Left lung (tissue), 4 donors: ENCODE measurements at regions not wholly inside any gene's neighbourhood (a gene's known extent, or its start where the extent isn't known, plus 50 kb on each side); places are given as distances from the start of the nearest gene placed in this dataset.
A peak's percentile ranks its signal among the peaks of the same experiment; 100 is the strongest.

Experiments
- ATAC-seq: fragments of 200-7000 bp; cut with Tn5 transposase; one replicate; pipeline ENCODE4 v1.9.1; 2020; ENCODE audit warnings: moderate library complexity
- DNase-seq, 4 donors: peaks; one replicate each; pipeline ENCODE4 v3.0.0-alpha.2; 2013 to 2020
- H3K27ac ChIP-seq, 2 donors: fragments of 200-600 bp; sonication (generic) in 1 of 2; one replicate each; pipeline versions ENCODE4 v1.5.0 to v1.8.0; 2020 to 2021
- H3K27me3 ChIP-seq, 2 donors: fragments of 200-600 bp; sonication (generic) in 1 of 2; one replicate each; pipeline versions ENCODE4 v1.5.0 to v1.8.0; 2020 to 2021
- H3K36me3 ChIP-seq, 2 donors: fragments of 200-600 bp; sonication (generic) in 1 of 2; one replicate each; pipeline versions ENCODE4 v1.5.0 to v1.8.0; 2020 to 2021
- H3K4me1 ChIP-seq, 2 donors: fragments of 200-600 bp; one replicate each; pipeline ENCODE4 v1.8.0; 2021
- H3K4me3 ChIP-seq, 2 donors: fragments of 200-600 bp; sonication (generic) in 1 of 2; one replicate each; pipeline versions ENCODE4 v1.5.0 to v1.8.0; 2020 to 2021; ENCODE audit warnings: mild to moderate bottlenecking in 1 of 2
- H3K9me3 ChIP-seq, 2 donors: fragments of 200-600 bp; sonication (generic) in 1 of 2; one replicate each; pipeline versions ENCODE4 v1.5.0 to v1.8.0; 2020 to 2021
- intact Hi-C, 2 donors: fragments of 100-400 bp; cut with DNase I; formaldehyde crosslinking; loops; one replicate each; pipeline versions ENCODE4 v1.11.2 to v1.14.2; 2022
- TF ChIP-seq, protein P1 (sequence below), 2 donors: fragments of 200-600 bp; sonication (generic) in 1 of 2; IDR thresholded peaks; one replicate each; pipeline versions ENCODE4 v1.5.0 to v1.8.0; 2021; ENCODE audit warnings: antibody characterized with exemption in 2 of 2
- donor health status: DM: no; HTN: yes; CAD: no.
- donor health status: DM: no; HTN: no; CAD: no.

DNA sequence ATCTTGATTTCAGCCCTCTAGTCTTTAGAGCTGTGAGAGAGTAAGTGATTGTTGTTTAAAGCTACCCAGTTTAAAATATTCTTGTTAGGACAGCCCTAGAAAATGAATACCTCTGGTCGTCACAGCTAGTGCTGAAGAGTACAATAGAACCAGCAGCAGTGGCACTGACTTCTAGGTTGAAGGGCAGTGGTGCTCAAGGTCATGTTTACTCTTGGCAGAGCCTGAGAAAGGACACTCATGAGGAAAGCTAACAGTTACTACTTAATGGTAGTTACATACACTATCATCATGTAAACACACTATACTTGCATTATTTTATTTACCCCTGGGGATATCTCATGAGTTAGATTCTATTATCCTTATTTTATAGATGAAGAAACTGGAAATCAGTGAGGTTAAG lies 323.0 kb downstream of the SH2D4B start:
- Histone ChIP-seq H3K4me3 (no peak overlapping the region), H3K9me3 (peaks cover 0 to 3% of the 10 kb centered on the region in 2 donors), H3K27ac (no peak overlapping the region), H3K4me1 (no peaks in the 10 kb centered on the region), H3K27me3 (no peaks in the 10 kb centered on the region), H3K36me3 (no peaks in the 10 kb centered on the region)
- DNase-seq (no peak), ATAC-seq (no peak)
- intact Hi-C loops: no loop called here
- TF ChIP-seq, protein P1, sequence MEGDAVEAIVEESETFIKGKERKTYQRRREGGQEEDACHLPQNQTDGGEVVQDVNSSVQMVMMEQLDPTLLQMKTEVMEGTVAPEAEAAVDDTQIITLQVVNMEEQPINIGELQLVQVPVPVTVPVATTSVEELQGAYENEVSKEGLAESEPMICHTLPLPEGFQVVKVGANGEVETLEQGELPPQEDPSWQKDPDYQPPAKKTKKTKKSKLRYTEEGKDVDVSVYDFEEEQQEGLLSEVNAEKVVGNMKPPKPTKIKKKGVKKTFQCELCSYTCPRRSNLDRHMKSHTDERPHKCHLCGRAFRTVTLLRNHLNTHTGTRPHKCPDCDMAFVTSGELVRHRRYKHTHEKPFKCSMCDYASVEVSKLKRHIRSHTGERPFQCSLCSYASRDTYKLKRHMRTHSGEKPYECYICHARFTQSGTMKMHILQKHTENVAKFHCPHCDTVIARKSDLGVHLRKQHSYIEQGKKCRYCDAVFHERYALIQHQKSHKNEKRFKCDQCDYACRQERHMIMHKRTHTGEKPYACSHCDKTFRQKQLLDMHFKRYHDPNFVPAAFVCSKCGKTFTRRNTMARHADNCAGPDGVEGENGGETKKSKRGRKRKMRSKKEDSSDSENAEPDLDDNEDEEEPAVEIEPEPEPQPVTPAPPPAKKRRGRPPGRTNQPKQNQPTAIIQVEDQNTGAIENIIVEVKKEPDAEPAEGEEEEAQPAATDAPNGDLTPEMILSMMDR (IDR thresholded peaks at IDR 0.05): no peak

DNA sequence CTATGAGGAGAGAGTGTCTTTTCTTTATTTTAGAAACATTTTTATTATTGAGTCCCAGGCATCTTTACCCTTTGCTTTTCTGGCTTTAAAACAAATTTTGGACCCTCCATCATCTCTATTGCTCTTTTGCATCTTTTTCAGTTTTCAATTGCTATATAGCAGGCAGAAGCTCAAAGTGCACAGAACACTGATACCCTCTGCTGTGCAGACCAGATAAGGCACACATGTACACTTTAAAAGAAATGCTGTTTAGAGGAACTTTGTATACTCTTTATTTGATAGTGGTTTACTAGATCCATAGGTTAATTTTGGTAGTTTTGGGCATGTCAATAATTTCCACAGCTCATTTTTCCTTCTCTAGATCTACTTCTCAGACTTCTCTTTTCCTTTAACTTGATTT lies 324.2 kb downstream of the SH2D4B start:
- intact Hi-C loops: no loop called here
- Histone ChIP-seq H3K4me3 (no peak overlapping the region), H3K36me3 (no peaks in the 10 kb centered on the region), H3K27me3 (no peaks in the 10 kb centered on the region), H3K9me3 (peaks cover 0 to 5% of the 10 kb centered on the region in 2 donors), H3K4me1 (no peaks in the 10 kb centered on the region), H3K27ac (no peak overlapping the region)
- DNase-seq (peak in 1 of 4 donors; percentile 1), ATAC-seq (no peak)
- TF ChIP-seq, protein P1 (IDR thresholded peaks at IDR 0.05): no peak

DNA sequence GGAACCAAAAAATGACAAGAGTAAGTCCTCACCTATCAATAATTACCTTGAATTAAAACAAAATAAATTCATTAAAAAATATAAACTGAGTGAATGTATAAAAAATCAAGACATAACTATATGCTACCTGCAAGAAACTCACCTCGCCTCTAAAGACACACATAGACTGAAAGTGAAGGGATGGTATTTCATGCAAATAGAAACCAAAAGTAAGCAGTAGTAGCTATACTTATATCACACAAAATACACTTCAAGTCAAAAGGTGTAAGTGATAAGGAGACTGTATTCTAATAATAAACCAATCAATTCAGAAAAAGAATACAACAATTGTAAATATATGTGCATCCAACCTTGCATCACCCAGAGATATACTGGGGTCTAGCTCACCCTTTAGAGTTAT lies 332.6 kb downstream of the SH2D4B start:
- ATAC-seq (no peak), DNase-seq (no peak)
- H3K27ac ChIP-seq: no peak overlapping the region
- H3K36me3 ChIP-seq: no peaks in the 10 kb centered on the region
- intact Hi-C loops: no loop called here
- TF ChIP-seq, protein P1 (IDR thresholded peaks at IDR 0.05): no peak
- H3K4me1 ChIP-seq: no peaks in the 10 kb centered on the region
- H3K9me3 ChIP-seq: peaks cover 0 to 17% of the 10 kb centered on the region in 2 donors
- no peak overlapping the region for H3K4me3 ChIP-seq
- H3K27me3 ChIP-seq: no peaks in the 10 kb centered on the region

DNA sequence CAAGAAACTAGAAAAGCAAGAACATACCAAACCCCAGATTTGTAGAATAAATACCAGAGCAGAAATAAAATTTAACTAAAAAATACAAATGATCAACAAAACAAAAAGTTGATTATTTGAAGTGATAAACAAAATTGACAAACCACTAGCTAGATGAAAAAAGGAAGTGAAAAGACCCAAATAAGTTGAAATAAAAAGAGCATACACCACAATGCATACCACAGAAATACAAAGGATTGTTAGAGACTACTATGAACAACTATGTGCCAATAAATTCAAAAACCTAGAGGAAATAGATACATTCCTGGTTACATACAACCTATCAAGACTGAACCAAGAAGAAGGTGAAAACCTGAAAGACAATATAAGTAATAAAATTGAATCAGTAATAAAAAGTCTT lies 333.4 kb downstream of the SH2D4B start:
- no peak for DNase-seq
- H3K27me3 ChIP-seq: no peaks in the 10 kb centered on the region
- intact Hi-C loops: no loop called here
- no peak overlapping the region for H3K4me3 ChIP-seq
- TF ChIP-seq, protein P1 (IDR thresholded peaks at IDR 0.05): no peak
- H3K9me3 ChIP-seq: peaks cover 0 to 13% of the 10 kb centered on the region in 2 donors
- H3K27ac ChIP-seq: no peak overlapping the region
- H3K36me3 ChIP-seq: no peaks in the 10 kb centered on the region
- no peak for ATAC-seq
- H3K4me1 ChIP-seq: no peaks in the 10 kb centered on the region

DNA sequence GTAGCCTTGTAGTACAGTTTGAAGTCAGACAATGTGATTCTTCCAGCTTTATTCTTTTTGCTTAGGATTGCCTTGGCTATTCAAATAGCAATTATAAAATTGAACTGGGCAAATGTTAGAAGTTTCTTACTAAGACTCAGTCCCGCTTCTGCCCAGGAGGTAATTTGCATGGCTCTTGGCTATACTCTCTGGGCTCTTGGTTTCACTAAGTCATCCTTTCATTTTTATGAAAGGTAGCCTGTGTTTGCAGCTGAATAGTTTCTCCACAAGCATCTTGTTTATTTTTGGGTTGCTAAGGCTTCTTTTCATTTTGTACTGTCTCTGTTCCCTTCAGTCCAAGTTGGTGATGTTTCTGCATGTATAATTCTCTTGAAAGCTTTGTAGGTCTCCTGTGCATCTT lies 340.6 kb downstream of the SH2D4B start:
- Histone ChIP-seq H3K4me3 (no peak overlapping the region), H3K27me3 (no peaks in the 10 kb centered on the region), H3K27ac (no peak overlapping the region), H3K36me3 (no peaks in the 10 kb centered on the region), H3K9me3 (no peaks in the 10 kb centered on the region), H3K4me1 (no peaks in the 10 kb centered on the region)
- no peak for DNase-seq
- TF ChIP-seq, protein P1 (IDR thresholded peaks at IDR 0.05): no peak
- intact Hi-C loops: no loop called here
- ATAC-seq: no peak
